Endothelial cell of umbilical vein (primary cell): ENCODE measurements at regions not wholly inside any gene's neighbourhood (a gene's known extent, or its start where the extent isn't known, plus 50 kb on each side); places are given as distances from the start of the nearest gene placed in this dataset.

ENCODE experiments used
- POLR2A ChIP-seq: IDR thresholded peaks from 2 replicates; pipeline ENCODE4 v1.6.1; 2012; ENCODE audit warnings: low read depth, mild to moderate bottlenecking, control low read depth, low read length
- TF ChIP-seq, protein P1 (sequence below), 2 donors: IDR thresholded peaks; 1 replicate in 1 of 2; 2 replicates in 1 of 2; pipeline ENCODE4 v1.5.1; 2011; ENCODE audit warnings: low read length in 2 of 2, mild to moderate bottlenecking in 2 of 2, moderate library complexity in 2 of 2, control low read depth in 1 of 2, inconsistent platforms in 1 of 2, low read depth in 1 of 2; ENCODE audit not compliant: insufficient read depth in 1 of 2; ENCODE audit errors: extremely low read depth in 1 of 2

DNA sequence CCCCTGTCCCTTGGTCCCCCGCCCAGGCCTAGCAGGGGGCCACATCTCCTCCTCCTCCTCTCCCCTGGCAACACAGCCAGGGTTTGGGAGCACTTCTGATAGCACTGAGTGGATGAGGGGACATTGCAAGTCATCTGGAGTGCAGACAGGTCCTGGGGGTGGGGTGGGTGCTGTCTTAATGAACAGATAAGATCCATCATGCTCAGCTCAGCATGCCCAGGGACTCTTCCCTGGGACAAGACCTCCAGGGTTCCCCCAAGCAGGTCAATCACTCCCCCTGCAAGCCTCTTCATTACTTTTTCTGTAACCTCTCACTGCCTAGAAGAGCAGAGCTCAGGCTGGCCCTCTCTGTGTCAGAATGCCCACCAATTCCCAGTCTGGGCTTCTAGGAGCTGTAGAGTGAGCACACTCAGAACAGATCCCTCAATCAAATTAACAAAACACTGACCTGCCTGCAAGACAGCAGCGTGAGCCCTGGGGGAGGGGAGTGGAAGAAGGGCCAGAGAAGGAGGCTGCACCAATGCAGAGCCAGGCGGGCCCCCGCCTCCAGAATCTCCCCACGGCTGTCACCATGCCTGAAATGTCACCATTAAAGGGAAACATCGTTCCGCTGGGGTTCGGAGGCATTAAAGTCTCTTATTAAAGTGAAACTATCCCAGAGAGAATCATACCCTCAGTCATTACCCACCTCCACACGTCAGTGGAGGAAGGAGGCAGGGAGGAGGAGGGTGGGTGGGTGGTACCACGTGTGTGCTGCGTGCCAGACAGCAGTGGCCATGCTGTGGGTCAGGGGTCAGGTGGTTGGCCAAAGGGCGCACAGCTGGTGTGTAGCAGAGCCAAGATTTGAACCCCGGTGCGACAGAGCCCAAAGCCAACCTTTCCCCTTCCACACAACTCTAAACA, 114.7 kb upstream of the LINGO1 start:
- TF ChIP-seq, protein P1, sequence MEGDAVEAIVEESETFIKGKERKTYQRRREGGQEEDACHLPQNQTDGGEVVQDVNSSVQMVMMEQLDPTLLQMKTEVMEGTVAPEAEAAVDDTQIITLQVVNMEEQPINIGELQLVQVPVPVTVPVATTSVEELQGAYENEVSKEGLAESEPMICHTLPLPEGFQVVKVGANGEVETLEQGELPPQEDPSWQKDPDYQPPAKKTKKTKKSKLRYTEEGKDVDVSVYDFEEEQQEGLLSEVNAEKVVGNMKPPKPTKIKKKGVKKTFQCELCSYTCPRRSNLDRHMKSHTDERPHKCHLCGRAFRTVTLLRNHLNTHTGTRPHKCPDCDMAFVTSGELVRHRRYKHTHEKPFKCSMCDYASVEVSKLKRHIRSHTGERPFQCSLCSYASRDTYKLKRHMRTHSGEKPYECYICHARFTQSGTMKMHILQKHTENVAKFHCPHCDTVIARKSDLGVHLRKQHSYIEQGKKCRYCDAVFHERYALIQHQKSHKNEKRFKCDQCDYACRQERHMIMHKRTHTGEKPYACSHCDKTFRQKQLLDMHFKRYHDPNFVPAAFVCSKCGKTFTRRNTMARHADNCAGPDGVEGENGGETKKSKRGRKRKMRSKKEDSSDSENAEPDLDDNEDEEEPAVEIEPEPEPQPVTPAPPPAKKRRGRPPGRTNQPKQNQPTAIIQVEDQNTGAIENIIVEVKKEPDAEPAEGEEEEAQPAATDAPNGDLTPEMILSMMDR (IDR thresholded peaks at IDR 0.05; ENCODE audit: extremely low read depth in 1 of 2, insufficient read depth in 1 of 2, low read depth in 1 of 2, low read length in 2 of 2): no peak
- TF ChIP-seq POLR2A: no peak
